ENCODE measurements at regions not wholly inside any gene's neighbourhood (a gene's known extent, or its start where the extent isn't known, plus 50 kb on each side); places are given as distances from the start of the nearest gene placed in this dataset.

GRCh38 chr13:62887046-62887445, 1471.4 kb upstream of the PCDH20 start:
- H3K27me3 ChIP-seq (ENCODE audit: insufficient read depth in 3 of 3, low read length in 2 of 3), result no peaks in the 10 kb centered on the region
- H3K4me3 ChIP-seq, result no peak overlapping the region
- intact Hi-C loops (cut with DNase I), result no loop called here
- H3K9me3 ChIP-seq, result no peaks in the 10 kb centered on the region
- no peak for DNase-seq
- no peak for ATAC-seq
- no peaks in the 10 kb centered on the region for H3K36me3 ChIP-seq (ENCODE audit: insufficient read depth in 1 of 2, low read depth in 1 of 2)
- no peak for TF ChIP-seq CTCF (IDR thresholded peaks at IDR 0.05)
- H3K27ac ChIP-seq, result no peak overlapping the region
- WGBS, 3 donors, result 93 to 96% (median 96%) methylated on average over 8 of the region's 8 CpGs
- H3K4me1 ChIP-seq, result no peaks in the 10 kb centered on the region

GRCh38 chr13:62879071-62879470, 1463.4 kb upstream of the PCDH20 start:
- no peak for TF ChIP-seq CTCF (IDR thresholded peaks at IDR 0.05)
- DNase-seq (no peak), ATAC-seq (no peak)
- H3K4me3 ChIP-seq, result no peak overlapping the region
- intact Hi-C loops (cut with DNase I), result no loop called here
- no peak overlapping the region for H3K27ac ChIP-seq
- H3K4me1 ChIP-seq, result no peaks in the 10 kb centered on the region
- H3K27me3 ChIP-seq (ENCODE audit: insufficient read depth in 3 of 3, low read length in 2 of 3), result no peaks in the 10 kb centered on the region
- H3K36me3 ChIP-seq (ENCODE audit: insufficient read depth in 1 of 2, low read depth in 1 of 2), result no peaks in the 10 kb centered on the region
- no peaks in the 10 kb centered on the region for H3K9me3 ChIP-seq

GRCh38 chr13:62875118-62875640, 1459.5 kb upstream of the PCDH20 start:
- 15 to 37% (median 22%) methylated on average over 2 of the region's 2 CpGs for WGBS, 3 donors
- ATAC-seq (no peak), DNase-seq (no peak)
- Histone ChIP-seq H3K27me3 (ENCODE audit: insufficient read depth in 3 of 3, low read length in 2 of 3) (no peaks in the 10 kb centered on the region), H3K9me3 (no peaks in the 10 kb centered on the region), H3K36me3 (ENCODE audit: insufficient read depth in 1 of 2, low read depth in 1 of 2) (no peaks in the 10 kb centered on the region), H3K4me1 (no peaks in the 10 kb centered on the region), H3K4me3 (no peak overlapping the region), H3K27ac (no peak overlapping the region)
- no peak for TF ChIP-seq CTCF (IDR thresholded peaks at IDR 0.05)
- intact Hi-C loops (cut with DNase I), result no loop called here

- intact Hi-C loops (cut with DNase I), result no loop called here
- no peaks in the 10 kb centered on the region for H3K36me3 ChIP-seq (ENCODE audit: insufficient read depth in 1 of 2, low read depth in 1 of 2)
- no peak for TF ChIP-seq CTCF (IDR thresholded peaks at IDR 0.05)
- no peaks in the 10 kb centered on the region for H3K4me1 ChIP-seq
- 69 to 74% (median 74%) methylated on average over 3 of the region's 3 CpGs for WGBS, 3 donors
- H3K27ac ChIP-seq, result no peak overlapping the region
- DNase-seq (no peak), ATAC-seq (no peak)
- no peak overlapping the region for H3K4me3 ChIP-seq
- no peaks in the 10 kb centered on the region for H3K9me3 ChIP-seq
- H3K27me3 ChIP-seq (ENCODE audit: insufficient read depth in 3 of 3, low read length in 2 of 3), result no peaks in the 10 kb centered on the region
Measured at GRCh38 chr13:62850331-62850730, 1434.7 kb upstream of the PCDH20 start.

GRCh38 chr13:62847520-62847919, 1431.9 kb upstream of the PCDH20 start:
- H3K27ac ChIP-seq, result no peak overlapping the region
- TF ChIP-seq CTCF (IDR thresholded peaks at IDR 0.05), result no peak
- intact Hi-C loops (cut with DNase I), result no loop called here
- H3K4me3 ChIP-seq, result no peak overlapping the region
- H3K27me3 ChIP-seq (ENCODE audit: insufficient read depth in 3 of 3, low read length in 2 of 3), result no peaks in the 10 kb centered on the region
- no peaks in the 10 kb centered on the region for H3K36me3 ChIP-seq (ENCODE audit: insufficient read depth in 1 of 2, low read depth in 1 of 2)
- 93 to 94% (median 93%) methylated on average over 1 of the region's 1 CpG for WGBS, 3 donors
- ATAC-seq (no peak), DNase-seq (no peak)
- no peaks in the 10 kb centered on the region for H3K9me3 ChIP-seq
- H3K4me1 ChIP-seq, result no peaks in the 10 kb centered on the region

All from psoas muscle (tissue), 7 donors.